HL-60 (cell line): ENCODE measurements at regions not wholly inside any gene's neighbourhood (a gene's known extent, or its start where the extent isn't known, plus 50 kb on each side); places are given as distances from the start of the nearest gene placed in this dataset.

Experiments
- DNase-seq, 2 experiments: peaks; one replicate each; pipeline ENCODE4 v3.0.0-alpha.2; 2010 to 2020; ENCODE audit warnings: low read depth in 1 of 2, low spot score in 1 of 2
- H3K27ac ChIP-seq: fragments of 250-450 bp; sonication (Bioruptor Pico); replicated peaks from 2 replicates; pipeline ENCODE4 v1.5.1; 2020; ENCODE audit warnings: mild to moderate bottlenecking, moderate library complexity
- H3K27me3 ChIP-seq: fragments of 250-450 bp; sonication (Bioruptor Pico); 2 replicates; pipeline ENCODE4 v1.5.1; 2021; ENCODE audit warnings: mild to moderate bottlenecking, moderate library complexity; ENCODE audit not compliant: insufficient read depth, poor library complexity, severe bottlenecking
- H3K4me3 ChIP-seq: replicated peaks from 2 replicates; pipeline ENCODE4 v1.5.1; 2011; ENCODE audit warnings: mild to moderate bottlenecking, control low read depth, low read length; ENCODE audit not compliant: insufficient read depth
- GABPA ChIP-seq: IDR thresholded peaks from 2 replicates; pipeline ENCODE4 v1.6.1; 2012; ENCODE audit warnings: low read depth
- POLR2AphosphoS5 ChIP-seq: IDR thresholded peaks from 2 replicates; pipeline ENCODE4 v1.6.1; 2012; ENCODE audit warnings: low read depth
- SPI1 ChIP-seq: IDR thresholded peaks from 2 replicates; pipeline ENCODE4 v1.6.1; 2012; ENCODE audit warnings: low read depth, mild to moderate bottlenecking, borderline replicate concordance
- TF ChIP-seq, protein P1 (sequence below): IDR thresholded peaks from 2 replicates; pipeline ENCODE4 v1.6.1; 2012; ENCODE audit warnings: low read depth; ENCODE audit not compliant: insufficient replicate concordance
- TF ChIP-seq, protein P2 (sequence below): IDR thresholded peaks from one replicate; pipeline ENCODE4 v1.5.1; 2011; ENCODE audit warnings: low read length, control low read depth, inconsistent platforms; ENCODE audit not compliant: insufficient read depth

DNA sequence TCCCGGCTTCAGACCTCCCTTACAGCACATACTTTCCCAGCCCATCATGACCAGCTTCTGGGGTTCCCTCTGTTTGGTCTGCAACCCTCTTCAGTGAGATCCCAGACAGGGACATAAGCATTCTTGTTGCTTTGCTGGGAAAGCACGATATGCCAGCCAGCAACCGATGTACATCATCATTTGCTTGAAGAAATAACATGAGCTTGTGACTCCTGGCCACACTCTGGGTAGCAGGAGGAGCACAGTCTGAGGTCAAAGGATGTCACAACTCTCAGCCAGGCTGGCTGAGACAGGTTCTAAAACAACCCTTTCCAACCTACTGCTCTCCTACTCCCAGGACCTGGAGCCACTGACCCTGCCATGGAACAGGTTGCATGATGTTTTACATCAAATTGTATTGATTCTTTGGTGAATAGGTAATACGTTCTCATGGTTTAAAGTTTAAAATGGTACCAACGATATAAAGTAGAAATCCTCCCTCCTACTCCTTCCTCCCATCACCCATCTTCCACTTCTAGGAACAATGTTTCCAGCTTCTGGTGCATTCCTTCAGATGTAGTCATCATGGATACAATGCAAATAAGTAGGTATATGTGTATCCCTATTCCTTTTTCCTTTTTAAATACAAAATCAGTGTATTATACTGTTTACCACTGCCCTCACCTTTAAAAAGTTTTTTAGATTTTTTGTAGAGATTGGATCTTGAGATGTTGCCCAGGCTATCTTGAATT, 190.3 kb downstream of the OPA1 start:
- Histone ChIP-seq H3K27me3 (peaks cover 5% of the 10 kb centered on the region), H3K27ac (no peak overlapping the region), H3K4me3 (no peak overlapping the region)
- no peak for DNase-seq
- TF ChIP-seq POLR2AphosphoS5: no peak
- TF ChIP-seq, protein P1, sequence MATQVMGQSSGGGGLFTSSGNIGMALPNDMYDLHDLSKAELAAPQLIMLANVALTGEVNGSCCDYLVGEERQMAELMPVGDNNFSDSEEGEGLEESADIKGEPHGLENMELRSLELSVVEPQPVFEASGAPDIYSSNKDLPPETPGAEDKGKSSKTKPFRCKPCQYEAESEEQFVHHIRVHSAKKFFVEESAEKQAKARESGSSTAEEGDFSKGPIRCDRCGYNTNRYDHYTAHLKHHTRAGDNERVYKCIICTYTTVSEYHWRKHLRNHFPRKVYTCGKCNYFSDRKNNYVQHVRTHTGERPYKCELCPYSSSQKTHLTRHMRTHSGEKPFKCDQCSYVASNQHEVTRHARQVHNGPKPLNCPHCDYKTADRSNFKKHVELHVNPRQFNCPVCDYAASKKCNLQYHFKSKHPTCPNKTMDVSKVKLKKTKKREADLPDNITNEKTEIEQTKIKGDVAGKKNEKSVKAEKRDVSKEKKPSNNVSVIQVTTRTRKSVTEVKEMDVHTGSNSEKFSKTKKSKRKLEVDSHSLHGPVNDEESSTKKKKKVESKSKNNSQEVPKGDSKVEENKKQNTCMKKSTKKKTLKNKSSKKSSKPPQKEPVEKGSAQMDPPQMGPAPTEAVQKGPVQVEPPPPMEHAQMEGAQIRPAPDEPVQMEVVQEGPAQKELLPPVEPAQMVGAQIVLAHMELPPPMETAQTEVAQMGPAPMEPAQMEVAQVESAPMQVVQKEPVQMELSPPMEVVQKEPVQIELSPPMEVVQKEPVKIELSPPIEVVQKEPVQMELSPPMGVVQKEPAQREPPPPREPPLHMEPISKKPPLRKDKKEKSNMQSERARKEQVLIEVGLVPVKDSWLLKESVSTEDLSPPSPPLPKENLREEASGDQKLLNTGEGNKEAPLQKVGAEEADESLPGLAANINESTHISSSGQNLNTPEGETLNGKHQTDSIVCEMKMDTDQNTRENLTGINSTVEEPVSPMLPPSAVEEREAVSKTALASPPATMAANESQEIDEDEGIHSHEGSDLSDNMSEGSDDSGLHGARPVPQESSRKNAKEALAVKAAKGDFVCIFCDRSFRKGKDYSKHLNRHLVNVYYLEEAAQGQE: no peak
- TF ChIP-seq SPI1: no peak
- TF ChIP-seq GABPA: no peak
- TF ChIP-seq, protein P2, sequence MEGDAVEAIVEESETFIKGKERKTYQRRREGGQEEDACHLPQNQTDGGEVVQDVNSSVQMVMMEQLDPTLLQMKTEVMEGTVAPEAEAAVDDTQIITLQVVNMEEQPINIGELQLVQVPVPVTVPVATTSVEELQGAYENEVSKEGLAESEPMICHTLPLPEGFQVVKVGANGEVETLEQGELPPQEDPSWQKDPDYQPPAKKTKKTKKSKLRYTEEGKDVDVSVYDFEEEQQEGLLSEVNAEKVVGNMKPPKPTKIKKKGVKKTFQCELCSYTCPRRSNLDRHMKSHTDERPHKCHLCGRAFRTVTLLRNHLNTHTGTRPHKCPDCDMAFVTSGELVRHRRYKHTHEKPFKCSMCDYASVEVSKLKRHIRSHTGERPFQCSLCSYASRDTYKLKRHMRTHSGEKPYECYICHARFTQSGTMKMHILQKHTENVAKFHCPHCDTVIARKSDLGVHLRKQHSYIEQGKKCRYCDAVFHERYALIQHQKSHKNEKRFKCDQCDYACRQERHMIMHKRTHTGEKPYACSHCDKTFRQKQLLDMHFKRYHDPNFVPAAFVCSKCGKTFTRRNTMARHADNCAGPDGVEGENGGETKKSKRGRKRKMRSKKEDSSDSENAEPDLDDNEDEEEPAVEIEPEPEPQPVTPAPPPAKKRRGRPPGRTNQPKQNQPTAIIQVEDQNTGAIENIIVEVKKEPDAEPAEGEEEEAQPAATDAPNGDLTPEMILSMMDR: no peak

DNA sequence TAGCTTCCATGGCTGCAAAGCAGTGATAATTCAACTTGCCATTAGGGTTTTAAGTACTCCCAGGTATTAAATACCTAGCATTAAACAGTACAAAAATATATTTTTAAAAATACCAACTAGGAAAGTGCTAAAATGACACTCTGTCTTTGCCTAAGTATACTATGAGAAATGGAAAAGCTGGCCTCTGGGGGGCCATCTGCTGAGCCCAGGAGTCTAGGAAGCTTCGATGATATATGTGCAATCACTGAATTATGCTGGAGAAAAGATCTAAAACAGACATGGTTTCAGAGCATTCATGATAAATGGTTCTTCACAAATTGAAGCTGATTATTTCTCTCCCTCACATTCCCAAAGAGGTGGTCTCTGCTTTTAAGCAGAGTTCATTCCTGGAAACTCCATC, 191.8 kb downstream of the OPA1 start:
- no peak for DNase-seq
- Histone ChIP-seq H3K4me3 (no peak overlapping the region), H3K27me3 (peaks cover 5% of the 10 kb centered on the region), H3K27ac (no peak overlapping the region)
- TF ChIP-seq, protein P2: no peak
- TF ChIP-seq, protein P1: no peak
- TF ChIP-seq GABPA (no peak), SPI1 (no peak), POLR2AphosphoS5 (no peak)

DNA sequence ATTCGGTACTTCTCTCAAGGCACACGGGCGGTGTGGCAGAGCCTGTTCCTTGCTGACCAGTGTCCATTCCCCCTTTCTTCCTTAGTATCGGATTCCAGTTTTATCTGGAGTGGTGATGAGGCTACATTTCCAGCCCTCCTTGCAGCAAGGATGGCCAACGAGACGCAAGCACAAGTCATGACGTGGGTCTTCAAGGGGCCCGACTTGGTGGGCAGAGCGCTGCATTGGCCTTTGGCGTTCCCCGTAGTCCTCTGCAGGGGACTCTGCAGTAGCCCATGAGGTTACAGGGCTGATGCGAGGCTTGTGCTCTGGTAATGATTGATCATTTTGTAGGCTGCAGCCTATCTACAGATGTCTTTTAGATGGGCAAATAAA, 194.5 kb downstream of the OPA1 start:
- peaks cover 5% of the 10 kb centered on the region for H3K27me3 ChIP-seq
- TF ChIP-seq POLR2AphosphoS5 (no peak), SPI1 (no peak), GABPA (no peak)
- TF ChIP-seq, protein P2: no peak
- TF ChIP-seq, protein P1: no peak
- H3K27ac ChIP-seq: no peak overlapping the region
- no peak overlapping the region for H3K4me3 ChIP-seq
- DNase-seq: no peak
